ENCODE measurements at regions not wholly inside any gene's neighbourhood (a gene's known extent, or its start where the extent isn't known, plus 50 kb on each side); places are given as distances from the start of the nearest gene placed in this dataset.
A peak's percentile ranks its signal among the peaks of the same experiment; 100 is the strongest.

DNA sequence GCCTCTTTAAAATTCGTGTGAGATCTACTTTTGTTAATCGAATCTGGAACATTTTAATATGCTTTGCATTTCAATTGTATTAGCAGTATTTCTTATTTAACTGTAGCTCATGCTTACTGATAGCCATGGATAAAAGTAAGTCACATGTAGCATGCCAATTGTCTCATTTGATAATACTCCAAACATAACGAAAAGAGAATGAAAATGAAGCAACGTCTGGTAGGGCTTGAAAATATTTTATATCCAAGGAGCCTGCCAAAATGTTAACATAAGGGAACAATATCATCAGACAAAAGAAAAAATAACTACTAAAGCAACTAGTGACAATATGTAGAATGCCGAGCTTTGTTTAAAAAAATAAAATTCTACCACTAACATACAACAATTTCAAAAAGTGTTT lies 94.1 kb upstream of the MID1 start:
- no peak for TF ChIP-seq CTCF (IDR thresholded peaks at IDR 0.05; ENCODE audit: low read depth, low read length)
- H3K27ac ChIP-seq = no peak overlapping the region

GRCh38 chrX:10722851-10723250 lies 102.5 kb upstream of the MID1 start:
- no peaks in the 10 kb centered on the region for H3K9me3 ChIP-seq (ENCODE audit: severe bottlenecking)
- peaks cover 8% of the 10 kb centered on the region for H3K27me3 ChIP-seq (ENCODE audit: insufficient read depth, low read depth, severe bottlenecking)
- no peaks in the 10 kb centered on the region for H3K36me3 ChIP-seq
- TF ChIP-seq CTCF (IDR thresholded peaks at IDR 0.05; ENCODE audit: low read depth, low read length) = peak; percentile 62
- peak; percentile 42 for DNase-seq
- no peak overlapping the region for H3K4me3 ChIP-seq (ENCODE audit: low read depth, low read length)
- no peak overlapping the region for H3K27ac ChIP-seq

More for the DNA sequence above, 94.1 kb upstream of the MID1 start:
- Histone ChIP-seq H3K36me3 (no peaks in the 10 kb centered on the region), H3K27me3 (ENCODE audit: insufficient read depth, low read depth, severe bottlenecking) (peaks cover 6% of the 10 kb centered on the region), H3K9me3 (ENCODE audit: severe bottlenecking) (no peaks in the 10 kb centered on the region), H3K4me3 (ENCODE audit: low read depth, low read length) (no peak overlapping the region)
- DNase-seq = no peak

- H3K27ac ChIP-seq = no peak overlapping the region
- no peak overlapping the region for H3K4me3 ChIP-seq (ENCODE audit: low read depth, low read length)
- H3K9me3 ChIP-seq (ENCODE audit: severe bottlenecking) = no peaks in the 10 kb centered on the region
- H3K36me3 ChIP-seq = no peaks in the 10 kb centered on the region
- peak; percentile 30 for TF ChIP-seq CTCF (IDR thresholded peaks at IDR 0.05; ENCODE audit: low read depth, low read length)
- peaks cover 12% of the 10 kb centered on the region for H3K27me3 ChIP-seq (ENCODE audit: insufficient read depth, low read depth, severe bottlenecking)
- no peak for DNase-seq
Observed at GRCh38 chrX:10725071-10725470, 104.7 kb upstream of the MID1 start.

- H3K4me3 ChIP-seq (ENCODE audit: low read depth, low read length) = no peak overlapping the region
- H3K27ac ChIP-seq = no peak overlapping the region
- no peaks in the 10 kb centered on the region for H3K9me3 ChIP-seq (ENCODE audit: severe bottlenecking)
- no peak for DNase-seq
- no peak for TF ChIP-seq CTCF (IDR thresholded peaks at IDR 0.05; ENCODE audit: low read depth, low read length)
- H3K27me3 ChIP-seq (ENCODE audit: insufficient read depth, low read depth, severe bottlenecking) = peaks cover 12% of the 10 kb centered on the region
- no peaks in the 10 kb centered on the region for H3K36me3 ChIP-seq
Observed at GRCh38 chrX:10726647-10727046, 106.3 kb upstream of the MID1 start.

GRCh38 chrX:10728806-10729389 lies 108.5 kb upstream of the MID1 start:
- Histone ChIP-seq H3K27ac (no peak overlapping the region), H3K9me3 (ENCODE audit: severe bottlenecking) (no peaks in the 10 kb centered on the region), H3K36me3 (no peaks in the 10 kb centered on the region), H3K27me3 (ENCODE audit: insufficient read depth, low read depth, severe bottlenecking) (peaks cover 3% of the 10 kb centered on the region), H3K4me3 (ENCODE audit: low read depth, low read length) (no peak overlapping the region)
- no peak for TF ChIP-seq CTCF (IDR thresholded peaks at IDR 0.05; ENCODE audit: low read depth, low read length)
- no peak for DNase-seq

DNA sequence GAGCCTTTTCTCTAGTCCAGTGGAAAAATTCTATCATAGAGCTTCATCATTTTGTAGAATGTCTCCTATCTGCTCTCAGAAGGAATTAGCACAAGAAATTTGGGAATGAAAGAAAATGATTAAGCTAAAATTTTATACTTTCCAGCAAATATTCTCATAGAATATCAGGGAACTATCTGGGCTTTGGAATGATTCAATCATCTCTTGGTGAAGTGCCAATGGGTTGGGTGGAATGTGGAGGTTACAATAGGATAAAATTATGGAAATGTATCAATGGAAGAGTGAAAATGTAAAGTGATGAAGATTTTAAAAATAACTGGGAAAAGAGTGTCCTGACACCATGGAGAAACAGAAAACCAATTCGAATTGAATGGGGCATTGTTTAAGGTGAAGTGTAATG lies 119.0 kb upstream of the MID1 start:
- no peak for TF ChIP-seq CTCF (IDR thresholded peaks at IDR 0.05; ENCODE audit: low read depth, low read length)
- DNase-seq = no peak
- Histone ChIP-seq H3K9me3 (ENCODE audit: severe bottlenecking) (no peaks in the 10 kb centered on the region), H3K36me3 (no peaks in the 10 kb centered on the region), H3K4me3 (ENCODE audit: low read depth, low read length) (no peak overlapping the region), H3K27me3 (ENCODE audit: insufficient read depth, low read depth, severe bottlenecking) (peaks cover 10% of the 10 kb centered on the region), H3K27ac (no peak overlapping the region)

All from WERI-Rb-1 (cell line).